Prostate gland (tissue), 2 donors: ENCODE measurements at regions not wholly inside any gene's neighbourhood (a gene's known extent, or its start where the extent isn't known, plus 50 kb on each side); places are given as distances from the start of the nearest gene placed in this dataset.

Experiments
- CTCF ChIP-seq, 4 experiments: fragments of 200-600 bp in 2 of 4; fragments of 450-650 bp in 2 of 4; sonication (generic) in 2 of 4; IDR thresholded peaks; 1 replicate in 3 of 4; 2 replicates in 1 of 4; pipeline ENCODE4 v1.5.1; 2016 to 2019; ENCODE audit warnings: antibody characterized with exemption in 4 of 4, mild to moderate bottlenecking in 2 of 4, moderate library complexity in 2 of 4
- POLR2A ChIP-seq: fragments of 450-650 bp; IDR thresholded peaks from one replicate; pipeline ENCODE4 v1.6.1; 2016; ENCODE audit warnings: antibody characterized with exemption, mild to moderate bottlenecking

GRCh38 chr5:131022811-131023497, 142.1 kb downstream of the HINT1 start:
- TF ChIP-seq CTCF (IDR thresholded peaks at IDR 0.05) (no peak), POLR2A (no peak)
